ENCODE measurements at regions not wholly inside any gene's neighbourhood (a gene's known extent, or its start where the extent isn't known, plus 50 kb on each side); places are given as distances from the start of the nearest gene placed in this dataset.

GRCh38 chr1:243942196-243943150, 92.4 kb upstream of the AKT3 start:
- TF ChIP-seq, protein P1, sequence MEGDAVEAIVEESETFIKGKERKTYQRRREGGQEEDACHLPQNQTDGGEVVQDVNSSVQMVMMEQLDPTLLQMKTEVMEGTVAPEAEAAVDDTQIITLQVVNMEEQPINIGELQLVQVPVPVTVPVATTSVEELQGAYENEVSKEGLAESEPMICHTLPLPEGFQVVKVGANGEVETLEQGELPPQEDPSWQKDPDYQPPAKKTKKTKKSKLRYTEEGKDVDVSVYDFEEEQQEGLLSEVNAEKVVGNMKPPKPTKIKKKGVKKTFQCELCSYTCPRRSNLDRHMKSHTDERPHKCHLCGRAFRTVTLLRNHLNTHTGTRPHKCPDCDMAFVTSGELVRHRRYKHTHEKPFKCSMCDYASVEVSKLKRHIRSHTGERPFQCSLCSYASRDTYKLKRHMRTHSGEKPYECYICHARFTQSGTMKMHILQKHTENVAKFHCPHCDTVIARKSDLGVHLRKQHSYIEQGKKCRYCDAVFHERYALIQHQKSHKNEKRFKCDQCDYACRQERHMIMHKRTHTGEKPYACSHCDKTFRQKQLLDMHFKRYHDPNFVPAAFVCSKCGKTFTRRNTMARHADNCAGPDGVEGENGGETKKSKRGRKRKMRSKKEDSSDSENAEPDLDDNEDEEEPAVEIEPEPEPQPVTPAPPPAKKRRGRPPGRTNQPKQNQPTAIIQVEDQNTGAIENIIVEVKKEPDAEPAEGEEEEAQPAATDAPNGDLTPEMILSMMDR (IDR thresholded peaks at IDR 0.05 in 2 of 3, conservative IDR thresholded peaks at IDR 0.05 in 1 of 3; ENCODE audit: control insufficient read depth in 2 of 3, extremely low read depth in 1 of 3, insufficient read depth in 1 of 3, low read depth in 3 of 3, low read length in 3 of 3) = no peak
- TF ChIP-seq YY1 (IDR thresholded peaks at IDR 0.05; ENCODE audit: low read depth, low read length) = no peak
- no peak for TF ChIP-seq SIN3A (IDR thresholded peaks at IDR 0.05; ENCODE audit: low read depth, low read length)
- TF ChIP-seq EP300 (IDR thresholded peaks at IDR 0.05; ENCODE audit: borderline replicate concordance in 1 of 2, control insufficient read depth in 1 of 2, low read depth in 2 of 2, low read length in 2 of 2) = no peak
- no peak for TF ChIP-seq STAT1 (conservative IDR thresholded peaks at IDR 0.05)
- no peak for TF ChIP-seq FOXM1 (IDR thresholded peaks at IDR 0.05; ENCODE audit: low read depth, low read length)
- no peak for TF ChIP-seq RAD21 (IDR thresholded peaks at IDR 0.05; ENCODE audit: insufficient read depth, low read depth, low read length)
- TF ChIP-seq MTA3 (IDR thresholded peaks at IDR 0.05; ENCODE audit: borderline replicate concordance, low read length) = no peak
